ENCODE measurements at regions not wholly inside any gene's neighbourhood (a gene's known extent, or its start where the extent isn't known, plus 50 kb on each side); places are given as distances from the start of the nearest gene placed in this dataset.
"Not testable (repeated sequence)": the region's sequence is repeated elsewhere in the genome, so short reads cannot be mapped to it uniquely, and the experiment has no call there.

GRCh38 chr9:86997156-86997555 lies 49.9 kb upstream of the GAS1 start:
- DNase-seq, result no peak

GRCh38 chr9:86997951-86998350 lies 50.6 kb upstream of the GAS1 start:
- DNase-seq, result no peak

- no peak for DNase-seq
These were observed 55.2 kb upstream of the GAS1 start for GRCh38 chr9:87002517-87002916.

- DNase-seq, result no peak
These were observed 56.7 kb upstream of the GAS1 start for GRCh38 chr9:87004016-87004415.

- no peak for DNase-seq
These were observed 59.6 kb upstream of the GAS1 start for GRCh38 chr9:87006956-87007355.

GRCh38 chr9:87007711-87008366 lies 60.5 kb upstream of the GAS1 start:
- no peak for DNase-seq

GRCh38 chr9:87008667-87009066 lies 61.4 kb upstream of the GAS1 start:
- DNase-seq, result no peak

GRCh38 chr9:87010626-87011025 lies 63.3 kb upstream of the GAS1 start:
- no peak for DNase-seq

- DNase-seq, result no peak
These were observed 64.2 kb upstream of the GAS1 start for GRCh38 chr9:87011551-87011950.

- no peak for DNase-seq
These were observed 66.2 kb upstream of the GAS1 start for GRCh38 chr9:87013490-87013889.

GRCh38 chr9:87014436-87014835 lies 67.1 kb upstream of the GAS1 start:
- DNase-seq, result no peak

- no peak for DNase-seq
These were observed 69.4 kb upstream of the GAS1 start for GRCh38 chr9:87016681-87017080.

- no peak for DNase-seq
These were observed 73.1 kb upstream of the GAS1 start for GRCh38 chr9:87020169-87020950.

GRCh38 chr9:87022178-87022577 lies 74.9 kb upstream of the GAS1 start:
- DNase-seq, result no peak

GRCh38 chr9:87026204-87026603 lies 78.9 kb upstream of the GAS1 start:
- no peak for DNase-seq

- DNase-seq, result not testable (repeated sequence)
These were observed 81.5 kb upstream of the GAS1 start for GRCh38 chr9:87028836-87029235.

GRCh38 chr9:87029905-87030304 lies 82.6 kb upstream of the GAS1 start:
- DNase-seq, result no peak

GRCh38 chr9:87034841-87035240 lies 87.5 kb upstream of the GAS1 start:
- DNase-seq, result no peak

GRCh38 chr9:87035879-87036278 lies 88.6 kb upstream of the GAS1 start:
- no peak for DNase-seq

- no peak for DNase-seq
These were observed 89.2 kb upstream of the GAS1 start for GRCh38 chr9:87036506-87036905.

GRCh38 chr9:87039809-87040392 lies 92.6 kb upstream of the GAS1 start:
- no peak for DNase-seq

GRCh38 chr9:87040410-87041009 lies 93.2 kb upstream of the GAS1 start:
- no peak for DNase-seq

GRCh38 chr9:87041553-87042235 lies 94.4 kb upstream of the GAS1 start:
- DNase-seq, result not testable (repeated sequence)

Measured in CD4-positive, alpha-beta T cell treated with Interleukin-4 for 4 hours (primary cell).